UCSD-AML1 (cell line): ENCODE measurements at regions not wholly inside any gene's neighbourhood (a gene's known extent, or its start where the extent isn't known, plus 50 kb on each side); places are given as distances from the start of the nearest gene placed in this dataset.
"Not testable (repeated sequence)": the region's sequence is repeated elsewhere in the genome, so short reads cannot be mapped to it uniquely, and the experiment has no call there.

Source experiments
- DNase-seq: peaks from one replicate; lab custom pipeline; 2025; ENCODE audit not compliant: unreplicated experiment; lab: John Stamatoyannopoulos, UW

- DNase-seq, result no peak
Observed at GRCh38 chr3:82201316-82201715, 439.9 kb upstream of the GBE1 start.

DNA sequence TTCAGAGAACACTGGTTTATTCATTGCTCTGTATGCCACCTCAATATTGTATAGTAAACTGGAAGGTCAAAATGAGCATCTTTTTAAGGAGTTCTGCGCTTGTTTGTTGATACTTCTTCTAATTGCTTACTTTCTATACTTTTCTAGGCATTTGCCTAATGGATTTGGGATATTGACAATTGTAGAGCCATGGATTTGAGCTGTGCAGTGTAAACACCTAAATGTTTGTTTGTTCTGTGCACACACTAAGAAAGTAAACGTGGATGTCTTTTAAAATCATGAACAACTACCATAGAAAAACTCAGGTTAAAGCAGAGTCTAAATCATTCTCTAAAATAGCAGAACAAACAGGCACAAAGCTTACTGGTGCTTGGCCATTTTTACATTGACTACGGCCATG, 436.6 kb upstream of the GBE1 start:
- no peak for DNase-seq

DNA sequence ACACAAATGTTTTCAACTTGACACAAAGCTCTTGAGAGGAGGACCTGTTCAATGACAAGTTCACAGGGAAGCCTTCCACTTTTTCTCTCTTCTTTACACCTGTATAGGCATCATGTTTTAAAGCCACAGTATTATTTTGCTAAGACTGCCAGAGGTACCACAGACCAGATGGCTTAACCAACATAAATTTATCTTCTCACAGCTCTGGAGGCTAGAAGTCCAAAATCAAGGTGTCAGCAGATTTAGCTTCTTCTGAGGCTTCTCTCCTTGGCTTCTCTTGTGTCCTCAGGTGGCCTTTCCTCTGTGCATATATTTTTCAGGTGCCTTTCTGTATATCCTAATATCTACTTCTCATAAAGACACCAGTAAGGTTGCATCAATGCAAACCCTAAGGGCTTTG, 435.2 kb upstream of the GBE1 start:
- no peak for DNase-seq

DNA sequence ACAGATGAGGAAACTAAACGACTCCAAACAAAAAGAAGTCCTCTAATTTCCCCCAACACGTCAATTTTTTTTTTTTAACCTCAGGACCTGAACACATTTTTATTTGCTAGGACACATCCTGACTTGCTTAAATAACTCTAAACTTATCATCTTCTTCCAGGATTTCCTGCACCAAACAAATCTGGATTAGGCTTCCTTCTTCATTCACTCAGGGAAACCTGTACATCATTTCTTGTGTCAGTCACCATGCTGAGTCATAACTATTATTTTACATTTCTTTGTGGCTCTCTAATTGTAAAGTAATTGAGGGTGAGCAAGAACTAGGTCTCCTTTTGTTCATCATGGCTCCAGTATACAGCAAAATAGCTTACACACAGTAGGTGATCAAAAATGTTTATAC, 433.4 kb upstream of the GBE1 start:
- DNase-seq, result no peak

DNA sequence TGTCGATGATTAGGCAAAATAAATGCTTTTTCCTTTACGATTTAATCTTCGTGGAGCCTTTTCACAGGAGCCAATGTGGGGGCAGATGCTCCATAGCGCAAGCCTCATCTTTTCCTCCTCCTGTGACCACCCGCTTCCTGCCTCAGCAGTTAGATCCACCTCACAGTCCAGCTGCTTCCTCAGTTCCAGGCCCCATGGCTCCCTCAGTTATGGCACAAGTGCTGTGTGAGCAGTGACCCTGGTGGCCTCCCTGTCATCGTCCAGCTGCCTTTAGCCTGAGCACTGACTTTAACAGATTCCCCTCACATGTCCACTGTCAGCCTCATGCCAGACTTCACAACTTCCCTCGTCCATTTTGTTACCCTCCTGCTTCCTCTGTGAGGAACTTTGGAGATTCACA, 424.6 kb upstream of the GBE1 start:
- peak; percentile 8 for DNase-seq

DNA sequence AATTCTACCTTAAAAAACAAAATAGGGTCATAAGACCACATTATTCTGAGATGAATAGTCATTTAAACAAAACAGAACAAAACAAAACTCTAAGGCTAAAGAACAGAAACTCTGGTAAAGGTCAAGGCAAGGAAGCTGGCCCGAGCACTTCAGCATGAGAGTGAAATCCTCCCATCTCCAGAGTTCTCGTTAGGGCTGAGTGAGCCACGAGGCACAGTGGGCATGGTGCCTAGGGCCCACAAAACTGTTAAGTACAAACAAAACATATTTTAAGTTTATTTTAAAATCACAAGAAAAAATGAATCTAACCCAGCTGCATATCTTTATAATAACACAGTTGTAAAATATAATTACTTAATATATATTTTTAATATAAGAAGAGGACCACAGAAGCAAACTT, 417.8 kb upstream of the GBE1 start:
- no peak for DNase-seq

GRCh38 chr3:82178291-82178690, 416.8 kb upstream of the GBE1 start:
- DNase-seq, result no peak

- DNase-seq, result no peak
Observed at GRCh38 chr3:82177774-82178173, 416.3 kb upstream of the GBE1 start.

GRCh38 chr3:82165266-82165665, 403.8 kb upstream of the GBE1 start:
- no peak for DNase-seq

- no peak for DNase-seq
Observed at GRCh38 chr3:82163907-82164520, 402.6 kb upstream of the GBE1 start.

DNA sequence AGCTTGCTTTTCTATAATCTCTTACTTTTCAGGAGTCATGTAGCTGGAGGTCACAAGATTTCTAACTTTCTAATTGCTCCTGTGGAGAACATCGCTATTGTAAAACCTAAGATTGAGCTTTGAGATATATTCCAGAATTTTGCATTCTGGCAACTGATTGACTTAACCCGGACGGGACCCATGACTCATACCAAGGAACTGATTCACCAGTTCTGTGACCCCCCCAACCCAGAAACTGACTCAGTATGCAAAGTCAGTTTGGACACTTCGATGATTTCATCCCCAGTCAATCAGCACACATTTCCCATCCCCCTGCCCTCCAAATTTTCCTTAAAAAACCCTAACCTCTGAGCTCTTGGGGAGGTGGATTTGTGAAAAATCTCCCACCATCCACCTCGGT, 396.5 kb upstream of the GBE1 start:
- no peak for DNase-seq

- not testable (repeated sequence) for DNase-seq
Observed at GRCh38 chr3:82153892-82154291, 392.4 kb upstream of the GBE1 start.

GRCh38 chr3:82145742-82146141, 384.3 kb upstream of the GBE1 start:
- no peak for DNase-seq

DNA sequence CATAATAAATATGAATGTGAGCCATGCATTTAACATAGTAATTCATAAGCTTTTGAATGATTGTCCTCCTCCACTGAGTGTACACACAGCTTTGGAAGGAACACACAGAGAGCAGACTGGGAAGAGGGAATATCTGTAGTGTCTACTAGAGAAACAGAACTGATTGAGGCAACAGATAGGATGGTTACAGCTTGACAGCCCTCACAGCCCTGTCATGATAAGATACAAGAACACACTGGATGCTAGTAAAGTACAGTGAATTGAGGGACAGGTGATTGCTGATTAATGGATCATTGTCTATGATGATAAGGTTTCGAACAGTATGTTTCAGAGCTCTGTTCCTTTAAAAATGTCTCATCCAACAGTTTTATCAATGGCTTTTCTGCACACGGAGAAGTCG, 383.4 kb upstream of the GBE1 start:
- no peak for DNase-seq

DNA sequence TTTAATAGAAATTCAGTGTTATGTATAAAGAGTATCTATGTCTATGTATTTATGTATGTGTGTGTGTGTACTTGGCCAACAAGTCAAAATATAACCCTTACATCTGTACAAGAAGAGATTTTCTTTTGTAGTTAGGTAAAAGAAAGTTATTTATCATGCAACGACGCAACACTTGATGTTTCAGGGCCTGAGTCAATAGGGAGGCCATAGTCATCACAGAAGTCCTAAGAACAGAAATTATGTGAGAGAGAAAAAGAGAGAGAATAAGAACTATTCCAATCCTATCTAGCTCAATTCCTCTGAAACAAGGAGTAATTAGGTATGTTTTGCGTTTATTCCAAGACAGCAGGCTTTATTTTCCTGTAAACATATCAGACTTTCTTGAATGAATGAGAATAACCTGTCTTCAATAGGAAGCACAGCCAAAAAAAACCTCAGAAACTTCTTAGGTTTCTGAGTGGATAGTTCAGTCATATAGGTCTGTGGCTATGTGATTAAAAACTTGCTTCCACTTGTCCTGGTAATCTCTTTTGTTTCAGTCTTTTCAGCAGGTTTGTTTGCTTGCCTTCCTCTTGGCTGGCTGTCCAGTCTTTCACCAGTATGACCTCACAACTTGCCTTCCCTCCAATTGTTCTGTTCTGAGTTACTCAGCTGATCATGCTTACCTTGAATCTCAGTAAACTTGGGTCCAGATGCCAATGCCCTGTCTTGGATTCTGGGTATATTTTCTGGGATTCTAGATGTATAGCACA, 382.4 kb upstream of the GBE1 start:
- DNase-seq, result no peak

DNA sequence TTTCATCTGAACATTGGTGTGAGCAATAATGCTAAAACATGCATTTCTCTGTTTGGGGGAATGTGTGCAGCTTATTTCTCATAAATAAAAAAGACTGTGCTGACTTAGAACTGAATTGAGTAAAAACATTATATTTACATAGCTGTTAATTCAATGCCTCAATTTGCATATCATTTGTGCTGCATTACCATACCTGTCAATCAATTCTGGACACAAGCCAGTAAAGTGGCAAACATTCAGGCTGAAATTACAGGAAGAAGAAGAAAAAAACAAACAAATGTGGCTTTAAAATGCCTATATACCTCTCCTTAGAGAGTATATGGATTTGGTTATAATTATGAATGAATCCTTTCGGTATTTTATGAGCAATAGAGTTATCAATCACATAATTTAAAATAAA, 380.1 kb upstream of the GBE1 start:
- no peak for DNase-seq

DNA sequence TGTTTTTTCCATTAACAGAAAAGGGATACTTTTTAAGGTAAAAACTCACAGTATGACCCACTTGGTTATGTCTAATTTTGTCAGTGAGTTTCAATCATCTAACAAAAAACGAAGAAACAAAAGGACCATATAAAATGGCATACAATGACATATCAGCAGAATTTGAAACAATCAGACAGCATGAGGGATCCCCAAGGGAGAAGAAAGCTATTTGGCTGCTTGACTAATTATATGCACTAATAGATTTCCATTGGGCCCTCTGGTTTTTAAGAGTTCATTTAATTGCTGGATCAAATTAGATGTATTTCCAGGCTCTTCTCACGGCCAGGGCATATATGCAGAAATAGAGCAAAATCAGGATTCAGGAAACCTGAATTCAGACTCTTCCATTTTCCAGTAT, 376.4 kb upstream of the GBE1 start:
- DNase-seq, result no peak

DNA sequence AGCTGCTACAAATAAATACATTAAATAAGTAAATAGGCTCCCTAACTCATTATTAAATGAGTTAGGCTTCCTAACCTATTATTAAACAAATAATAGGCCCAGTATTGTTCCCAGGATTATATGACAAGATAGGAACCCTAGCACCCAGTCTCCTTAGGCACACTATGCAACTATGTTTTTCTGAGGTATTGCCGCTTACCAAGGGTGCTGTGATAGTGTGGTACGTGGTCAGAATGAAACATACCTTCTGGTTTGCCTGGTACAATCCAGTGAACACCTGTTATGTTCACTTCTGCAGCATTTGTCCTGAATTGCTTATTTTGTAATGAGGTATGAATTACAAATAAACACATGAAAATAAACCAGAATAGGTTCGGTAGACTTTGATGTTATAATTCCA, 375.6 kb upstream of the GBE1 start:
- DNase-seq, result no peak

DNA sequence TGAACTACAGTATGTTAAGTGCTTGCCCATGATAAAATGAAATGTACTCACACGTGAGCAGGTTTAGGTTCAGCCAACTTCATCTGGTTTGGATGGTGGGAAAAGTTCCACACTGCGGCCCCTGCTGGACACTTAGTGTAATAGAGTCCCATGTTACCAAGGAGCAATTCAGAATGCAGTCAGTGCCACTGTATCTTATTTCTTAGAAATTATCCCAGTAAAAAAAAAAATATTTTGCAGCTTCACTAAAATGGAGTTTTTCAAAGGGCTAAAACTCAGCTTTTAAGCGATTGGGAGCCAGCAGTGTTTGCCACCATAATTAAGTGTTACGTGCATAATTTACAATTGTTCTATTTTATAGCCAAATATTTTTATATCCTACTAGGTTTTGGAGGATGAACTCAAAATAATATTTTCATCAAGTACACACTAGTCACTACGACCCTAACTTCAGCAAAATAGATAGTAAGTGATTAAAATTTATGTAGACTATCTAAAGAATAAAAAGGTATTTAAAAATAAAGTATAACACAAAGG, 371.7 kb upstream of the GBE1 start:
- DNase-seq, result peak; percentile 32

- DNase-seq, result no peak
Observed at GRCh38 chr3:82132210-82133069, 371.0 kb upstream of the GBE1 start.

DNA sequence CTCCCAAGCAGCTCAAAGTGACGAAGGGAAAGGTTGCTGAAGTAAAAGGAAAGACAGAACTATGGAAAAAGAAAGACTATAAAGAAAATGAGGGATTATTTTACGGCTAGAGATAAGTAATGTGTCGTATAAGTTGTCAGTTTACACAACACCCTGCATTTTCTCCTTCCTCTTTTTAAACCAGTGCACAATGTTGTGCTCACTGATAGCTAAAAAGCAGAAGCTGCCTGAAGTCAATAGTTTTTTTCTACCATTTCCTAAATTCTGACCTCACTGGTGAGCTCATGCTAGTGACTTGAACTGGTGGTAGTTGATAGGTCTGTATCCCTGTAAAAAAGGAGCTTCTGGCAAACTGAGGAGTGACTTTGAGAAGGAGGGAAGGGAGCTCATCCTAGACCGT, 368.6 kb upstream of the GBE1 start:
- DNase-seq, result peak; percentile 12
